ENCODE measurements at regions not wholly inside any gene's neighbourhood (a gene's known extent, or its start where the extent isn't known, plus 50 kb on each side); places are given as distances from the start of the nearest gene placed in this dataset.
"Not testable (repeated sequence)": the region's sequence is repeated elsewhere in the genome, so short reads cannot be mapped to it uniquely, and the experiment has no call there.

GRCh38 chr2:76159042-76159648 lies 448.4 kb upstream of the GCFC2 start:
- DNase-seq: no peak

GRCh38 chr2:76157531-76157930 lies 446.8 kb upstream of the GCFC2 start:
- DNase-seq: no peak

- DNase-seq: no peak
Observed at GRCh38 chr2:76154981-76155380, 444.3 kb upstream of the GCFC2 start.

GRCh38 chr2:76149846-76150245 lies 439.1 kb upstream of the GCFC2 start:
- DNase-seq: no peak

GRCh38 chr2:76139303-76139702 lies 428.6 kb upstream of the GCFC2 start:
- not testable (repeated sequence) for DNase-seq

- DNase-seq: no peak
Observed at GRCh38 chr2:76128622-76129021, 417.9 kb upstream of the GCFC2 start.

GRCh38 chr2:76120176-76120575 lies 409.5 kb upstream of the GCFC2 start:
- no peak for DNase-seq

GRCh38 chr2:76089683-76090082 lies 379.0 kb upstream of the GCFC2 start:
- DNase-seq: no peak

GRCh38 chr2:76083248-76083647 lies 372.5 kb upstream of the GCFC2 start:
- DNase-seq: no peak

GRCh38 chr2:76082509-76082908 lies 371.8 kb upstream of the GCFC2 start:
- DNase-seq: no peak

GRCh38 chr2:76080154-76080553 lies 369.4 kb upstream of the GCFC2 start:
- no peak for DNase-seq

- DNase-seq: no peak
Observed at GRCh38 chr2:76075126-76075525, 364.4 kb upstream of the GCFC2 start.

GRCh38 chr2:76073992-76074604 lies 363.4 kb upstream of the GCFC2 start:
- DNase-seq: no peak

GRCh38 chr2:76050196-76050595 lies 339.5 kb upstream of the GCFC2 start:
- DNase-seq: no peak

GRCh38 chr2:76044701-76045100 lies 334.0 kb upstream of the GCFC2 start:
- no peak for DNase-seq

- DNase-seq: no peak
Observed at GRCh38 chr2:76039505-76039904, 328.8 kb upstream of the GCFC2 start.

GRCh38 chr2:76027761-76028160 lies 317.0 kb upstream of the GCFC2 start:
- DNase-seq: no peak

GRCh38 chr2:76019128-76019527 lies 308.4 kb upstream of the GCFC2 start:
- DNase-seq: no peak

GRCh38 chr2:76009484-76009883 lies 298.8 kb upstream of the GCFC2 start:
- DNase-seq: no peak

GRCh38 chr2:76008001-76008702 lies 297.4 kb upstream of the GCFC2 start:
- DNase-seq: no peak

- DNase-seq: no peak
Observed at GRCh38 chr2:76000425-76000824, 289.7 kb upstream of the GCFC2 start.

- no peak for DNase-seq
Observed at GRCh38 chr2:75998451-75998850, 287.7 kb upstream of the GCFC2 start.

- no peak for DNase-seq
Observed at GRCh38 chr2:75994759-75995158, 284.0 kb upstream of the GCFC2 start.

GRCh38 chr2:75988622-75989021 lies 277.9 kb upstream of the GCFC2 start:
- DNase-seq: not testable (repeated sequence)
